ENCODE measurements at regions not wholly inside any gene's neighbourhood (a gene's known extent, or its start where the extent isn't known, plus 50 kb on each side); places are given as distances from the start of the nearest gene placed in this dataset.
"Not testable (repeated sequence)": the region's sequence is repeated elsewhere in the genome, so short reads cannot be mapped to it uniquely, and the experiment has no call there.

DNA sequence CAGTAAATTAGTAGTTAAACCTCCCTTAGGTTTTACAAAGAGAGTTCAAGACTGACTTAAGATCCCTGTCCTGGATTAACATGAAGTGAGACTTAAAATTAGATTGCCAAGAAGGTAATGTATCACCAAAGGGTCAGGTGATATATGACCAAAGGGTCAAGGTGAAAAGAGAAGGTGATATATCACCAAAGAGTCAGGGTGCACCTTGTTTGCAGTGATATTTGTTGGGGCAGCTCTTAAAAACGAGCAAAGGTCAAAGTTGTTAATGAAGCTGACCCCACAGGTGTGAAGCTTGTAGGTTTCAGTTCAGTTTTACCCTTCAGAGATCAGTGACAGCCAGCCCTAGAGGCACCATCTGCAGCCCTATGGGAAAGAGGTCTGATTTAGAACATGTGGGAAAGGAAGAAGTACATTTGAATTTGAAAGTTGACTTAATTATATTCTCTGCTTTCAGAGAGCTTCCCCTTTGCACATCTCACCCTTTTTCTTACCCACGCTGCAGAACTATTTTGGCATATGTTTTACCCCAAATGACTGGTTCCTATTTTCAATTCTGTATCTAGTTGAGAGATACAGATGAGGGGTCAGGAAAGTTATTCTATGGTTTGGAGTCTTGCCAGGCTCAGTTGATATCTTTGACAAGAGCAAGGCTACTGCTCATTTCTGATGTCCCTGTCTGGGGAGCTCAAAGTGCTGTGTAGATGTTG lies 170.8 kb downstream of the S1PR1 start:
- Histone ChIP-seq H3K27me3 (ENCODE audit: low read depth) (peaks cover 3% of the 10 kb centered on the region), H3K27ac (replicated peaks) (no peak overlapping the region), H3K36me3 (no peaks in the 10 kb centered on the region), H3K4me1 (no peaks in the 10 kb centered on the region), H3K4me3 (no peak overlapping the region), H3K9me3 (replicated peaks) (peaks cover 10% of the 10 kb centered on the region)
- no peak for DNase-seq
- intact Hi-C loops (cut with micrococcal nuclease): no loop called here
- no peak for TF ChIP-seq CTCF (IDR thresholded peaks at IDR 0.05; ENCODE audit: borderline replicate concordance)

GRCh38 chr1:101408212-101409042 lies 171.6 kb downstream of the S1PR1 start:
- no peaks in the 10 kb centered on the region for H3K36me3 ChIP-seq
- intact Hi-C loops (cut with micrococcal nuclease): no loop called here
- H3K4me1 ChIP-seq: no peaks in the 10 kb centered on the region
- H3K4me3 ChIP-seq: no peak overlapping the region
- peaks cover 3% of the 10 kb centered on the region for H3K27me3 ChIP-seq (ENCODE audit: low read depth)
- no peak for DNase-seq
- H3K9me3 ChIP-seq (replicated peaks): peaks cover 10% of the 10 kb centered on the region
- TF ChIP-seq CTCF (IDR thresholded peaks at IDR 0.05; ENCODE audit: borderline replicate concordance): no peak
- H3K27ac ChIP-seq (replicated peaks): no peak overlapping the region

GRCh38 chr1:101409102-101409501 lies 172.3 kb downstream of the S1PR1 start:
- Histone ChIP-seq H3K4me1 (no peaks in the 10 kb centered on the region), H3K4me3 (no peak overlapping the region), H3K9me3 (replicated peaks) (peaks cover 10% of the 10 kb centered on the region), H3K36me3 (no peaks in the 10 kb centered on the region), H3K27ac (replicated peaks) (no peak overlapping the region), H3K27me3 (ENCODE audit: low read depth) (peaks cover 3% of the 10 kb centered on the region)
- DNase-seq: no peak
- intact Hi-C loops (cut with micrococcal nuclease): no loop called here
- no peak for TF ChIP-seq CTCF (IDR thresholded peaks at IDR 0.05; ENCODE audit: borderline replicate concordance)

DNA sequence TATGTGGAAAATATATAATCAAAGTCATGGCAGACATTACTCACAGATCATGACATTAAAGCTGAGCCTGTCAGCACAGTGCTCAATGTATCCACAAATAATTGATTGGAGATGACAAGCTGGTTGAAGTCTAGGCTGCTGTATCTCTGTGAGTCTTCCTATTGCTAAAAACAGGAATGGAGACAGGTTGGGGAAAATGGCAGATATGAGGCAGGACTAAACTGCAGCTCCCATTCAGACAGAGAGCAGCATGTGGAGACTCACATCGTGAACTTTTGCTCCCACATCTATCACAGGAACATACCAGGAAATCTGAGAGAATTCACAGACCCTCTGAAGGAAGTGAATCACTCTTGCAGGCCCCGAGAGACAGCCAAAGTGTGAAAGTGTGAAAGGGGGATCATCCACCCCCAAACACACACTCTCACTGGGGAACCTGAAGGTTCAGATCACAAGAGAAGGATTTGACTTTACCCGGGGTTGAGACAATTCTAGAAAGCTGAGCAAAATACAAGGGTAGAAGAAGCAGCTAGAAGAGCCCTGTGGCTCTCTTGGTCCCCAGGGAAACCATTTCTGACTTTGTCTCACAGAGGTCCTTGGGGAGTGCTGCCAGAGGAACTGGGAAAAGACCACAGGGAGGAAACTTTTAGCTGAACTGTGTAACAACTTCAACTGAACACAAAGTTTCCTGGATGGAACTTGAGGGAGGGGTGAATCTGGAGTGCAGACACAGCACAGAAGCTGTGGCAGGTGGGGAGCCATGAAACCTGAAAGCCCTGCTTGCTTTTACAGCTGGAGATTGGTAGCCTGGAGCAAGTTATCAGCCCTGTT lies 173.4 kb downstream of the S1PR1 start:
- Histone ChIP-seq H3K4me3 (no peak overlapping the region), H3K4me1 (no peaks in the 10 kb centered on the region), H3K9me3 (replicated peaks) (peaks cover 16% of the 10 kb centered on the region), H3K27me3 (ENCODE audit: low read depth) (peaks cover 3% of the 10 kb centered on the region), H3K36me3 (no peaks in the 10 kb centered on the region), H3K27ac (replicated peaks) (no peak overlapping the region)
- no peak for DNase-seq
- TF ChIP-seq CTCF (IDR thresholded peaks at IDR 0.05; ENCODE audit: borderline replicate concordance): no peak
- intact Hi-C loops (cut with micrococcal nuclease): no loop called here

- H3K27me3 ChIP-seq (ENCODE audit: low read depth): no peaks in the 10 kb centered on the region
- intact Hi-C loops (cut with micrococcal nuclease): no loop called here
- H3K4me1 ChIP-seq: no peaks in the 10 kb centered on the region
- DNase-seq: no peak
- peaks cover 20% of the 10 kb centered on the region for H3K9me3 ChIP-seq (replicated peaks)
- H3K27ac ChIP-seq (replicated peaks): no peak overlapping the region
- no peak for TF ChIP-seq CTCF (IDR thresholded peaks at IDR 0.05; ENCODE audit: borderline replicate concordance)
- no peak overlapping the region for H3K4me3 ChIP-seq
- no peaks in the 10 kb centered on the region for H3K36me3 ChIP-seq
Measured at GRCh38 chr1:101420406-101420805, 183.6 kb downstream of the S1PR1 start.

GRCh38 chr1:101428083-101428482 lies 191.3 kb downstream of the S1PR1 start:
- H3K9me3 ChIP-seq (replicated peaks): peaks cover 28% of the 10 kb centered on the region
- not testable (repeated sequence) for H3K4me1 ChIP-seq, H3K4me3 ChIP-seq

More at GRCh38 chr1:101428083-101428482, 191.3 kb downstream of the S1PR1 start:
- H3K36me3 ChIP-seq; H3K27ac ChIP-seq (replicated peaks); H3K27me3 ChIP-seq (ENCODE audit: low read depth); DNase-seq; intact Hi-C loops (cut with micrococcal nuclease): not testable (repeated sequence)
